H1 (cell line): ENCODE measurements at regions not wholly inside any gene's neighbourhood (a gene's known extent, or its start where the extent isn't known, plus 50 kb on each side); places are given as distances from the start of the nearest gene placed in this dataset.

Experiments
- EGR1 ChIP-seq: IDR thresholded peaks from 2 replicates; pipeline ENCODE4 v1.6.1; 2011; ENCODE audit warnings: low read depth, low read length, borderline replicate concordance
- EZH2 ChIP-seq: fragments of 200-600 bp; sonication (generic); IDR thresholded peaks from 2 replicates; pipeline ENCODE4 v1.7.1; 2012; ENCODE audit warnings: low read depth, mild to moderate bottlenecking, moderate library complexity, low read length, inconsistent platforms; ENCODE audit not compliant: severe bottlenecking
- GABPA ChIP-seq: IDR thresholded peaks from 2 replicates; pipeline ENCODE4 v1.6.1; 2011; ENCODE audit warnings: mild to moderate bottlenecking, low read length, moderate library complexity, borderline replicate concordance; ENCODE audit not compliant: insufficient read depth
- TBP ChIP-seq: IDR thresholded peaks from 2 replicates; pipeline ENCODE4 v1.6.1; 2011; ENCODE audit warnings: low read depth, low read length, improper control_type of control experiment
- ZNF274 ChIP-seq: IDR thresholded peaks from 2 replicates; pipeline ENCODE4 v1.7.0; 2012; ENCODE audit warnings: low read length, borderline replicate concordance; ENCODE audit errors: extremely low read depth
- TF ChIP-seq, protein P1 (sequence below), 3 experiments: IDR thresholded peaks; 1 replicate in 2 of 3; 2 replicates in 1 of 3; pipeline versions ENCODE4 v1.5.1 to v1.6.1; 2011; ENCODE audit warnings: low read length in 3 of 3, mild to moderate bottlenecking in 3 of 3, inconsistent platforms in 2 of 3, low read depth in 1 of 3, moderate library complexity in 1 of 3; ENCODE audit not compliant: insufficient read depth in 1 of 3; ENCODE audit errors: control extremely low read depth in 1 of 3

DNA sequence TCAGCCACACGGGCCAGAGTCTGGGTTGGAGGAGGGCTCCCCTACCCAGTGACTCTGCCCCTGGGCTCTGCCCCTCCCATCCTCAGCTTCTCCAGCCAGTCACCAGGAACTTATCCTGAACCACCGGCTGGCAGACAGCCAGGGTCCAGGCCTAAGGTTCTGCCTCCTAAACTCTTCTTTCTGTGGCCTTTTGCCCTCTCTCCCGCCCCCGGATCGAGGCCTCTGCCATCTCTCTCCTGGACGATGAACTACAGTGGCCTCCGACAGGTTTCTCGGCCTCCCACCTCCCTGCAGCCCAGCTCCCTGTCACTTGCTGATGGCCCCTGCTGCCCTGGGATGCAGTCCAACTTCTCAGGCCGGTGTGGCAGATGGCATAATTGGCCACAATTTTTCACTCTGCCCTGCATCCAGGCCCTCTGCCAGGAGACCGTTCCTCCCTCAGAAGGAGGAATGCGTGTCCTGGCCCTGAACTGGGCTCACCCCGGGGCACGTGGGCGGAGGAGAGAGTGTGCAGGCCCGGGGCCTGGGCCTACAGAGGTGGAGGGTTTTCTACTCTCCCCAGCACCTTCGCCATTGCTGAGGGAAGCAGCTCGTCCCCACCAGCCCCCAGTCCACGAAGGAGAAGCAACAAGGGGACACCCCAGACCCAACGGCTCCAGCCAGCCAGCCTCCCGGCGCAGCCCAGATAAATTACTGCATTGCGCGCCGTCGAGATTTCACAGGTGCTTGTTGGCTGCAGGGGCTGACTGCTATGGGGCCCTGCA, 81.9 kb upstream of the LRPAP1 start:
- TF ChIP-seq, protein P1, sequence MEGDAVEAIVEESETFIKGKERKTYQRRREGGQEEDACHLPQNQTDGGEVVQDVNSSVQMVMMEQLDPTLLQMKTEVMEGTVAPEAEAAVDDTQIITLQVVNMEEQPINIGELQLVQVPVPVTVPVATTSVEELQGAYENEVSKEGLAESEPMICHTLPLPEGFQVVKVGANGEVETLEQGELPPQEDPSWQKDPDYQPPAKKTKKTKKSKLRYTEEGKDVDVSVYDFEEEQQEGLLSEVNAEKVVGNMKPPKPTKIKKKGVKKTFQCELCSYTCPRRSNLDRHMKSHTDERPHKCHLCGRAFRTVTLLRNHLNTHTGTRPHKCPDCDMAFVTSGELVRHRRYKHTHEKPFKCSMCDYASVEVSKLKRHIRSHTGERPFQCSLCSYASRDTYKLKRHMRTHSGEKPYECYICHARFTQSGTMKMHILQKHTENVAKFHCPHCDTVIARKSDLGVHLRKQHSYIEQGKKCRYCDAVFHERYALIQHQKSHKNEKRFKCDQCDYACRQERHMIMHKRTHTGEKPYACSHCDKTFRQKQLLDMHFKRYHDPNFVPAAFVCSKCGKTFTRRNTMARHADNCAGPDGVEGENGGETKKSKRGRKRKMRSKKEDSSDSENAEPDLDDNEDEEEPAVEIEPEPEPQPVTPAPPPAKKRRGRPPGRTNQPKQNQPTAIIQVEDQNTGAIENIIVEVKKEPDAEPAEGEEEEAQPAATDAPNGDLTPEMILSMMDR (IDR thresholded peaks at IDR 0.05; ENCODE audit: control extremely low read depth in 1 of 3, insufficient read depth in 1 of 3, low read depth in 1 of 3, low read length in 3 of 3), result no peak
- no peak for TF ChIP-seq TBP
- TF ChIP-seq EGR1, result no peak
- no peak for TF ChIP-seq EZH2
- TF ChIP-seq ZNF274, result no peak
- TF ChIP-seq GABPA, result no peak
